DND-41 (cell line): ENCODE measurements at regions not wholly inside any gene's neighbourhood (a gene's known extent, or its start where the extent isn't known, plus 50 kb on each side); places are given as distances from the start of the nearest gene placed in this dataset.

Experiments used
- ATAC-seq: fragments of 200-7000 bp; cut with Tn5 transposase; 3 replicates; pipeline ENCODE4 v1.9.1; 2021; ENCODE audit warnings: low read depth; ENCODE audit not compliant: insufficient read depth
- DNase-seq: peaks from one replicate; pipeline ENCODE4 v3.0.0-alpha.2; 2020
- H2AFZ ChIP-seq: 2 replicates; pipeline ENCODE4 v1.6.0; 2012; ENCODE audit warnings: low read depth, low read length
- H3K27ac ChIP-seq: 2 replicates; pipeline ENCODE4 v1.5.1; 2012; ENCODE audit warnings: low read length, inconsistent platforms
- H3K27me3 ChIP-seq: fragments of 200-600 bp; sonication (generic); 2 replicates; pipeline ENCODE4 v1.6.0; 2012; ENCODE audit warnings: low read length, mild to moderate bottlenecking, inconsistent platforms; ENCODE audit not compliant: insufficient read depth, poor library complexity
- H3K36me3 ChIP-seq: 2 replicates; pipeline ENCODE4 v1.5.1; 2012; ENCODE audit warnings: low read length, inconsistent platforms; ENCODE audit not compliant: insufficient read depth
- H3K4me1 ChIP-seq: 2 replicates; pipeline ENCODE4 v1.5.1; 2012; ENCODE audit warnings: mild to moderate bottlenecking, low read length; ENCODE audit not compliant: insufficient read depth
- H3K4me2 ChIP-seq: 2 replicates; pipeline ENCODE4 v1.6.0; 2012; ENCODE audit warnings: mild to moderate bottlenecking, moderate library complexity, low read length, inconsistent platforms; ENCODE audit not compliant: insufficient read depth
- H3K4me3 ChIP-seq, 2 experiments: fragments of 200-600 bp in 1 of 2; shearing (Covaris generic) in 1 of 2; 2 replicates each; pipeline ENCODE4 v1.5.1; 2012 to 2016; ENCODE audit warnings: inconsistent platforms in 2 of 2, low read length in 2 of 2, mild to moderate bottlenecking in 2 of 2, low read depth in 1 of 2, moderate library complexity in 1 of 2
- H3K79me2 ChIP-seq: 2 replicates; pipeline ENCODE4 v1.6.0; 2012; ENCODE audit warnings: low read length, inconsistent platforms; ENCODE audit not compliant: insufficient read depth
- H3K9ac ChIP-seq: 2 replicates; pipeline ENCODE4 v1.6.0; 2012; ENCODE audit warnings: low read depth, mild to moderate bottlenecking, inconsistent platforms, low read length, moderate library complexity
- H3K9me3 ChIP-seq: 2 replicates; pipeline ENCODE4 v1.5.1; 2012; ENCODE audit warnings: low read length, moderate library complexity, mild to moderate bottlenecking, inconsistent platforms; ENCODE audit not compliant: insufficient read depth, severe bottlenecking
- H4K20me1 ChIP-seq: 2 replicates; pipeline ENCODE4 v1.6.0; 2012; ENCODE audit warnings: low read length; ENCODE audit not compliant: insufficient read depth
- CTCF ChIP-seq: IDR thresholded peaks from 2 replicates; pipeline ENCODE4 v1.5.1; 2012; ENCODE audit warnings: borderline replicate concordance, low read length, moderate library complexity, mild to moderate bottlenecking; ENCODE audit not compliant: poor library complexity, severe bottlenecking; ENCODE audit errors: extremely low read depth
- EZH2 ChIP-seq: IDR thresholded peaks from 3 replicates; pipeline ENCODE4 v1.6.1; 2012; ENCODE audit warnings: borderline replicate concordance, low read depth, mild to moderate bottlenecking, moderate library complexity, low read length, inconsistent platforms; ENCODE audit not compliant: severe bottlenecking

GRCh38 chr1:173415905-173416450 is 61.2 kb upstream of the PRDX6 start:
- DNase-seq, result no peak
- no peak overlapping the region for H3K4me2 ChIP-seq

GRCh38 chr1:173417563-173417962 is 59.6 kb upstream of the PRDX6 start:
- TF ChIP-seq CTCF (no peak), EZH2 (no peak)
- H4K20me1 ChIP-seq, result no peaks in the 10 kb centered on the region
- H2AFZ ChIP-seq, result no peak overlapping the region
- H3K4me3 ChIP-seq, result no peak overlapping the region
- H3K4me1 ChIP-seq, result no peaks in the 10 kb centered on the region
- H3K36me3 ChIP-seq, result 0 out of 2 replicates have a peak, but pooled peaks cover 3% of the 10 kb centered on the region
- no peak for ATAC-seq
- no peaks in the 10 kb centered on the region for H3K79me2 ChIP-seq
- H3K4me2 ChIP-seq, result no peak overlapping the region
- H3K9ac ChIP-seq, result no peak overlapping the region
- H3K9me3 ChIP-seq, result no peaks in the 10 kb centered on the region
- DNase-seq, result no peak
- no peak overlapping the region for H3K27ac ChIP-seq
- no peaks in the 10 kb centered on the region for H3K27me3 ChIP-seq

More at GRCh38 chr1:173415905-173416450, 61.2 kb upstream of the PRDX6 start:
- Histone ChIP-seq H4K20me1 (no peaks in the 10 kb centered on the region), H2AFZ (no peak overlapping the region), H3K27ac (no peak overlapping the region; the same call in 1 of the 2 replicates), H3K9ac (no peak overlapping the region), H3K27me3 (no peaks in the 10 kb centered on the region), H3K79me2 (no peaks in the 10 kb centered on the region), H3K9me3 (no peaks in the 10 kb centered on the region), H3K4me1 (peaks cover 5% of the 10 kb centered on the region), H3K4me3 (no peak overlapping the region), H3K36me3 (0 out of 2 replicates have a peak, but pooled peaks cover 3% of the 10 kb centered on the region)
- TF ChIP-seq EZH2 (no peak), CTCF (no peak)
- no peak for ATAC-seq

GRCh38 chr1:173418107-173418985 is 58.8 kb upstream of the PRDX6 start:
- no peak for TF ChIP-seq CTCF
- TF ChIP-seq EZH2, result no peak
- H3K4me3 ChIP-seq, result no peak overlapping the region
- ATAC-seq, result no peak
- no peaks in the 10 kb centered on the region for H4K20me1 ChIP-seq
- H3K79me2 ChIP-seq, result no peaks in the 10 kb centered on the region
- H3K4me1 ChIP-seq, result peaks cover 3% of the 10 kb centered on the region; the same call in 1 of the 2 replicates
- H3K27me3 ChIP-seq, result no peaks in the 10 kb centered on the region
- 0 out of 2 replicates have a peak, but pooled peaks cover 3% of the 10 kb centered on the region for H3K36me3 ChIP-seq
- no peaks in the 10 kb centered on the region for H3K9me3 ChIP-seq
- no peak overlapping the region for H3K27ac ChIP-seq
- no peak overlapping the region for H3K4me2 ChIP-seq
- H2AFZ ChIP-seq, result no peak overlapping the region
- no peak overlapping the region for H3K9ac ChIP-seq
- no peak for DNase-seq
